NCI-H345 treated with DMSO at 0.1 percent for 48 hours (cell line): ENCODE measurements at regions not wholly inside any gene's neighbourhood (a gene's known extent, or its start where the extent isn't known, plus 50 kb on each side); places are given as distances from the start of the nearest gene placed in this dataset.

Source experiments
- DNase-seq: peaks from one replicate; lab custom pipeline; 2025; ENCODE audit not compliant: unreplicated experiment; lab: John Stamatoyannopoulos, UW

DNA sequence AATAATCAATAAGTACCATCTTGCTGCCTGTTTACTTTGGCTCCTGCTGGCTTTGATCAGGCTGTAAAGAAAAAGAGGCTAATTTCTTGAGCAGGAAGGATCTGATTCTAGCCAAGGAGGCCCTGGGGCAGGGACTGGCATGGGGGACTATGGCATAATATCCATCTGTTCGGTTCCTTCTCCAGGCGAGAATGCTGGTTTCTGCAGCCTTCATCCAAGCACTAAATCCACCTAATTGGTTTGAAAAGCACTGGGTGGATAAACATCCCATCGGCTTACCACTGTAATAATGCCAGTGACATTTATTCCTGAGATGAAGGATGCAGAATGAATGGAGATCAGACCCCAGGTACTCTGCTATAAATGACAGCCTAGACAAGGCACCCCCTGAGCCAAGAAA lies 180.0 kb upstream of the ASIC2 start:
- no peak for DNase-seq

GRCh38 chr17:33474789-33475188 lies 181.7 kb upstream of the ASIC2 start:
- DNase-seq, result no peak

DNA sequence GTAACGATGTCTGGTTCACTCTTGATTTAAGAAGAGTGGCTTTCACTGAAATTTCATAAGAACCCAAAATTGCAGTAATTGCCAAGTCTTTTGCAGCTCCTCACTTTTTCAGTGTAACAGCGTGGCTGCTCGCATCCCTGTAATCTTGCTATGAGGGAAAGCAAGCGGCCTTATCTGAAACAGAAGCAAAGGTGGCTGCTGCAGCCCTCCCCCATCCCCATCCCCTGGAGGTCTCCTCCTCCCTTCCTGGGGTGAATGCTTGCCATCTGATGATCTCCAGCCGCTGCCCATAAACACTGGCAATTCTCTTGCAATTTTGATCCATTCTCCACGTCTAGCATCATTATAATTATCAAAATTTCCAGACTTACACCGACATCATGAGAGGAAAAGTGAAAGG lies 182.5 kb upstream of the ASIC2 start:
- no peak for DNase-seq

- no peak for DNase-seq
These were observed 188.6 kb upstream of the ASIC2 start for GRCh38 chr17:33481652-33482051.

DNA sequence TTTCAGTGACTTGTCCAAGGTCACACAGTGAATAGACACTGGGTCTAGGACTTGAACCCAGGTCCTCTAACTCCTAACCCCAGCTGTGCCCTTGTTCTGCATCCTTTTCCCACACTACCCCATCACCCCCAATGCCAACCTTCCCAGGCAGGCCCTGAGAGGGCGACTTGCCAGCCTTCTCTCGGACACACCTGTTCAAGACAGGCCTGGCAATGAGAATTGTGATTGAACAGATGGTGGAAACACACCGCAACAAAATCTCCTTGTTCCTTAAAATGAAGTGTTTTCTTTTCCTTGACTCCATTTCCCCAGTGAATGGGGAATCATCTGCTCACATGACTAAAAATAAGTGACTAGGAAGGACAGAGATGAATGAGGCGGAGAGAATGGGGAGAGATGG lies 189.5 kb upstream of the ASIC2 start:
- no peak for DNase-seq

GRCh38 chr17:33484559-33484958 lies 191.5 kb upstream of the ASIC2 start:
- DNase-seq, result no peak

DNA sequence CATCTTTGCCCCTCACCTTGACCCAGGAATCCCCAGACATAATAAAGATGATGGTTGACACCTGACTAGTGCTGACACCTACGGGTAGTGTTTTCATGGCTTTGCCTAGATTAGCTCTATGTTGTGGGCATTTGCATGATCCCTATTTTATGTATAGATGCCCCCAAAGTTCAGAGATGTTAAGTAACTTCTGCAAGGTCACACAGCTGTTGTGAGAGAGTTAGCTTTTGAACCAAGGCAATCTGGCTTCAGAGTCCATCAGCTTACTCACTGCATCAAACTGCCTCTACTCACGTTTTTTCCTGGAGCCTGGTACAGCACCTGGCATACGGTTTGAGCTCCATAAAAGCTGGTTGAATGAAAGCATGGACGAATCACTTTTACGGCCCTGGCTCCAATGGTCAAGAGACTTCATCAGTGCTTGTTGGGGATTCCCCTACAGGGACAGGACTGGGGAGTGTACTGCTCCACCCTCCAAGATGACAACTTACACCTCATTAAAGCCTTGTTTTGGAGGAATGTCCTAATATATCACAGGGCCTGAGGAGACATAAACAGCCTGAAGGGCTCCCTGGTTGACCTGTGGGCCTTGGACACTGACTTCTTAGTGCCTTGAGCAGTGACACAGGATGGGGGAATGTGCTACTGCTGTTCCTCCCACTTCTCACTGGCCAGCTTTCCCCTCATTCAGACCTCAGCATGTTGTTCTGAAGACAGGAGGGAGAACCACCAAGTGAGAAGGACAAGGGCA lies 193.2 kb upstream of the ASIC2 start:
- DNase-seq, result no peak

- no peak for DNase-seq
These were observed 194.2 kb upstream of the ASIC2 start for GRCh38 chr17:33487187-33487879.

DNA sequence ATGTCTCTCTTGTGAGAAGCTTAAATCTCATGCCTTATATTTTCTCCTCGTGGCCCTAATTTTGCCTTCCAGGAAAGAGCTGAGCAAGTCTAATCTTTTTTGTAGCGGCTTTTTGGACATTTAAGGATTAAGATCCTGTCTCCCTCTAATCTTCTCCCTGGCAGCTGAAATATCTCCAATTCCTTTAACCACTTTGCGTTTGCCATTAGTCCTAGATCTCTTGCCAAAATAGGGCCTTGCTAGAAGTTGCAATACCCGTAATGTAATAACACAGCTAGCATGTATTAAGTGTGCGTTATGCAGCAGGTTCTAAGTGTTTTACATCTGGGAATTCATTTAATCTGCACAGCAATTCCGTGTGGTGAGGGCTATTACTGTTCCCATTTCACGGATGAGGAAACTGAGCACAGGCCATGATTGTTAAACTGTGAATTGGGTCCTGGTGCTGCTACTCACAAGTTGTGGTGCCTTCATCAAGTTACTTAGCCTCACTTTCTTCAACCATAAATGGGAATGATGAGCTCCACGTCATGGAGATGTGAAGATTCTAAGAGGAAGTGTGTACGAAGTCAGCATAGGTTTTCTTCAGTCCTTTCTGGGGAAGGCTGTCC lies 198.9 kb upstream of the ASIC2 start:
- DNase-seq, result no peak

GRCh38 chr17:33492731-33493265 lies 199.7 kb upstream of the ASIC2 start:
- no peak for DNase-seq

DNA sequence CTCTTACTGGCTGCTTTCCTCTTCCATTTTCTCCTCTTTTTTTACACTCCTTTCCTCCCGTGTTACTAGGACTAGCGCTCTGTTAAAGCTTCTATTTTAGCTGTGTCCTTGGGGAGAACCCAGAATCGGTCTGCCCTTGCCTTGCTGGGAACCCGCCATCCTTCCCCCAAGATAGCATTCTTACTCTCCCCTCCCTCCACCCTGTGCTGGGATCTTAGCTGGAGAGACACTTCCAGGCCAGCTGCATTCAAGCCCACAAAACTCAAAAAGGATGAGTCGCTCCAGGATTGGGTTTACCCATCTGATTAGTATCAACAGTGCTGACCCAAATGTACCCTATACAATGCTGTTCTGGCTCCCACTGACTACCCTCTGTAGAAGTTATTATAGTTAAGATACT lies 200.5 kb upstream of the ASIC2 start:
- no peak for DNase-seq

GRCh38 chr17:33494151-33494550 lies 201.1 kb upstream of the ASIC2 start:
- DNase-seq, result no peak

DNA sequence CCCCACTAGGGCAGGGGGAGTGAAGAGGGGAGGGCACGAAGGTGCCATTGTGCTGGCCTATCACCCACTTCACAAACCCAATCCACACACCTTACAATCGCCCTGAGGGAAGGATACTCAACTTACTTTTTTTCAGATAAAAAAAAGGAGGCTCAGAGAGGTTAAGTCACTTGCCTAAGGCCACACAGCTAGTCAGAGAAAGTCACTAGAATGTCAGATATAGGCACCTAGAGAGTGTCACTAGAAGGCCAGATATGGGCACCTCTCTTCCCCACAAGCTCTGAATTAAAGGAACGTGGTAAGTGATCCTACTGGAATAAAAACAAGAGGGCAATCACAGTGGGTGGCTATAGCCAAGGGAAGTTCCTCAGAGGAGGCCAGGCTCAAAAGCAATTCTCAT lies 204.5 kb upstream of the ASIC2 start:
- no peak for DNase-seq

- DNase-seq, result no peak
These were observed 205.0 kb upstream of the ASIC2 start for GRCh38 chr17:33498069-33498468.

DNA sequence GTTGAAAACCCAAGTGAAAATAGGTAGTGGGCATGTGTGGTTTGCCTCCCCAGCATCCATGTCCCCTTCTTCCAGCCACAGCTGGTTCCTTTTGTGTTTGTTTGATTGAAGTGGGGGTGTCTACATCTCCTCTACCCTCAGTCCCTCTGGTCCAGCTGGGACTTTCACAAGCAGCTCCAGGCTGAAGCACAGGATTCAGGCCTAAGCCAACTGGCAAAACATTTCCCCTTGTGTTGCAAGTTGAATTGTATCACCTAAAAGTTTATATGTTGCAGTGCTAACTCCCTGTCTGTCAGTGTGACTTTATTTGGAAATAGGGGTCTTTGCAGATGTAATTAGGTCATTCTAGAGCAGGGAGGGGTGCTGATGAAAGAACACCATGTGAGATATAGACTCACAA lies 205.9 kb upstream of the ASIC2 start:
- no peak for DNase-seq

DNA sequence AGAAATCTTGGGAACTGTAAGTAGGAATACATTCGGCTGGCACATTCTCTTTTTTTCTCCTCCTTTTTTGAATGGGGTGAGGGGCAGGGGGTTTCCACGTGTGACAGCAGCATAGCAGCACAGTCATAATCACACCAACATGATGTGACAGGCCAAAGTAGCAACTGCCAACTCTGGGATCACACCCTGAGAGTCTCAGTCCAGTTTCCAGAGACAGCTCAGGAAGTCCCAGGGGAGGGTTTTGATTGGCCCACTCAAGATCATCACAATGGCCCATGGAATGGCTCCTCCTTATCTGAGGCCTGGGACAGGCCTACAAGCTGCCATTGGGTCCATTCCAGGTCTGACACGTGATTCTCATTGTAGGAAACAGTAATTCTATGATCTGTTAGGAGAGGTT lies 207.1 kb upstream of the ASIC2 start:
- no peak for DNase-seq

DNA sequence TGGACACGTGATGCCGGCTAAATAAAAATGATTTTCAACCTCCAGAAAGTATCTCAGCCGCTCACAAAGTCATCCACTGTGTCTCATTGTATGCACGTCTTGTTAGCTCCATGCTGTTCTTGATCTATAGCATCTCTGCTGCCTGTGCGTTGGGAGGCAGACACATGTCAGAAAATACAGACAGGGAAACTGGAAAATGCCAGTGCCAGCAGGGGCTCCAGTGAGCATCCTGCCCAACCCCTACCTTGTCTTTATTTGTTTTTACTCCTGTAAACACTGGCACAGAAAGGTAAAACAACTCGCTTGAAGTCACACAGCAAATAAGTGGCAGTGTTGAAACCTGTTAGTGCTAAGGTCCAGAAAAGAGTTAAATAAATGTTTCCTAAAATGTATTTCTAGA lies 208.1 kb upstream of the ASIC2 start:
- no peak for DNase-seq

GRCh38 chr17:33504571-33504970 lies 211.5 kb upstream of the ASIC2 start:
- no peak for DNase-seq

- DNase-seq, result no peak
These were observed 214.0 kb upstream of the ASIC2 start for GRCh38 chr17:33506889-33507650.

GRCh38 chr17:33508215-33508614 lies 215.1 kb upstream of the ASIC2 start:
- no peak for DNase-seq

DNA sequence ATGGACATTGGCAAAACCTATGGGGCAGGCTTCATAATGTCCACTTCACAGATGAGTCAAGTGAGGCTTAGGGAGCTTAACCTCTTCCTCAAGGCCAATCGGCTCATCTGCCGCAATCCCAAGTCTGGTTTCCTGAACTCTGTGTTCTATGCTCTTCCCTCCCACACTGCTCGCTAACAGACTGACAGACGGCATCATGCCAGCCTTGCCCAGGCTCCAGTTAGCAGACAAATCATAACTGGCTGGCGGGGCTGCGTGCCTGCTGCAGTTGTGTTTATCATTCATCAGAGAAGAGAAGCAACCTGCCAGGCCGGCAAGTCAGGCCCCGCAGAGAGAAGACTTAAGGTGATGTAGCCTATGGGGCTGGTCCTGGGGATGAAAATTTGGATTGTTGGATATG lies 216.2 kb upstream of the ASIC2 start:
- DNase-seq, result no peak
